PC-3 (cell line): ENCODE measurements at regions not wholly inside any gene's neighbourhood (a gene's known extent, or its start where the extent isn't known, plus 50 kb on each side); places are given as distances from the start of the nearest gene placed in this dataset.

Experiments used
- CTCF ChIP-seq: fragments of 300-600 bp; sonication (generic); conservative IDR thresholded peaks from 2 replicates; pipeline ENCODE4 v1.5.1; 2017; ENCODE audit warnings: antibody characterized with exemption, low read depth, mild to moderate bottlenecking, low read length
- EZH2 ChIP-seq: fragments of 300-600 bp; sonication (generic); IDR thresholded peaks from one replicate; pipeline ENCODE4 v1.6.1; 2017; ENCODE audit warnings: antibody characterized with exemption, mild to moderate bottlenecking, low read length; ENCODE audit not compliant: unreplicated experiment
- EZH2phosphoT487 ChIP-seq: fragments of 300-600 bp; sonication (generic); IDR thresholded peaks from 2 replicates; pipeline ENCODE4 v1.6.1; 2018; ENCODE audit warnings: mild to moderate bottlenecking, antibody characterized with exemption, low read length, borderline replicate concordance

GRCh38 chr11:26144291-26144690, 187.6 kb upstream of the ANO3 start:
- no peak for TF ChIP-seq CTCF
- TF ChIP-seq EZH2phosphoT487, result no peak
- TF ChIP-seq EZH2, result no peak
